K562 (cell line): ENCODE measurements at regions not wholly inside any gene's neighbourhood (a gene's known extent, or its start where the extent isn't known, plus 50 kb on each side); places are given as distances from the start of the nearest gene placed in this dataset.

Experiments
- ATAC-seq: fragments of 200-7000 bp; cut with Tn5 transposase; 3 replicates; pipeline ENCODE4 v1.9.1; 2020; ENCODE audit warnings: moderate library complexity
- BruUV-seq: library from RNA; stranded (reverse); fragments of 400-500 nt; replicated peaks from 2 replicates; lab custom pipeline; 2021; lab: Mats Ljungman, UMichigan
- CTCF ChIA-PET: fragments of 300-600 bp; formaldehyde crosslinking; extraction: SDS; loops from one replicate; lab custom pipeline; 2021; ENCODE audit warnings: low intra/inter-chr PET ratio; lab: Yijun Ruan, JAX
- POLR2A ChIA-PET: fragments of 300-600, 350-650 bp; sonication (Branson Sonifier 250); formaldehyde crosslinking; extraction: SDS; loops from one replicate; lab custom pipeline; 2021; ENCODE audit warnings: antibody characterized with exemption, inconsistent platforms; lab: Yijun Ruan, JAX
- DNase-seq, 4 experiments: peaks; one replicate each; pipeline versions ENCODE4 v3.0.0 to v3.0.0-alpha.2; 2011 to 2018; ENCODE audit warnings: low spot score in 3 of 4, mixed read lengths in 3 of 4; ENCODE audit errors: extremely low read depth in 1 of 4
- FAIRE-seq: peaks from 2 replicates; lab custom pipeline; 2011; peaks lifted over from hg19 to GRCh38; lab: Jason Lieb, UNC
- H2AFZ ChIP-seq: 2 replicates; pipeline ENCODE4 v1.6.0; 2011; ENCODE audit warnings: low read depth, low read length, control low read depth, inconsistent platforms
- H3K27ac ChIP-seq: fragments of 200-600 bp; 3 replicates; pipeline ENCODE4 v1.8.0; 2011; ENCODE audit warnings: low read depth, mild to moderate bottlenecking, control low read depth, inconsistent platforms, low read length, moderate library complexity, mixed read lengths; ENCODE audit errors: extremely low read depth
- H3K27me3 ChIP-seq, 2 experiments: fragments of 300-600 bp in 1 of 2; 2 replicates in 1 of 2; 3 replicates in 1 of 2; pipeline versions ENCODE4 v1.6.0 to v1.8.0; 2011; ENCODE audit warnings: inconsistent platforms in 2 of 2, low read length in 2 of 2, mild to moderate bottlenecking in 1 of 2, mixed read lengths in 1 of 2, moderate library complexity in 1 of 2; ENCODE audit not compliant: control insufficient read depth in 2 of 2, insufficient read depth in 2 of 2
- H3K36me3 ChIP-seq: fragments of 300-600 bp; 3 replicates; pipeline ENCODE4 v1.8.0; 2011; ENCODE audit warnings: mild to moderate bottlenecking, low read length, inconsistent platforms; ENCODE audit not compliant: control insufficient read depth, insufficient read depth
- H3K4me1 ChIP-seq, 2 experiments: fragments of 200-600 bp in 1 of 2; replicated peaks in 1 of 2; 2 replicates in 1 of 2; 3 replicates in 1 of 2; pipeline versions ENCODE4 v1.5.1 to v1.8.0; 2011; ENCODE audit warnings: inconsistent platforms in 2 of 2, low read length in 2 of 2, mild to moderate bottlenecking in 1 of 2, mixed read lengths in 1 of 2, moderate library complexity in 1 of 2; ENCODE audit not compliant: control insufficient read depth in 2 of 2, insufficient read depth in 2 of 2
- H3K4me2 ChIP-seq: 2 replicates; pipeline ENCODE4 v1.6.1; 2011; ENCODE audit warnings: low read length, control low read depth, inconsistent platforms, mixed read lengths; ENCODE audit not compliant: insufficient read depth
- H3K4me3 ChIP-seq: fragments of 200-600 bp; sonication (generic), shearing (Covaris generic); 2 replicates; pipeline ENCODE4 v1.5.1; 2016; ENCODE audit warnings: control low read depth, inconsistent platforms
- H3K79me2 ChIP-seq: fragments of 200-600 bp; 3 replicates; pipeline ENCODE4 v1.8.0; 2011; ENCODE audit warnings: low read length, inconsistent platforms; ENCODE audit not compliant: control insufficient read depth, insufficient read depth
- H3K9ac ChIP-seq, 2 experiments: 2 replicates each; pipeline versions ENCODE4 v1.6.0 to v1.6.1; 2011; ENCODE audit warnings: low read depth in 2 of 2, low read length in 2 of 2, control low read depth in 1 of 2, inconsistent platforms in 1 of 2, mild to moderate bottlenecking in 1 of 2, mixed read lengths in 1 of 2; ENCODE audit not compliant: insufficient read depth in 1 of 2
- H3K9me1 ChIP-seq: one replicate; pipeline ENCODE4 v1.6.0; 2011; ENCODE audit warnings: inconsistent platforms, mild to moderate bottlenecking, low read length, moderate library complexity; ENCODE audit not compliant: control insufficient read depth, insufficient read depth
- H3K9me3 ChIP-seq: replicated peaks from 2 replicates; pipeline ENCODE4 v1.5.1; 2011; ENCODE audit warnings: low read depth, low read length, inconsistent platforms; ENCODE audit not compliant: control insufficient read depth, insufficient read depth
- H4K20me1 ChIP-seq: replicated peaks from 2 replicates; pipeline ENCODE4 v1.6.1; 2011; ENCODE audit warnings: low read length, inconsistent platforms, mixed read lengths; ENCODE audit not compliant: control insufficient read depth, insufficient read depth
- HOXB6 ChIP-seq: fragments of 250-450 bp; sonication (Bioruptor Pico); IDR thresholded peaks from 2 replicates; pipeline ENCODE4 v1.5.1; 2022; ENCODE audit warnings: mild to moderate bottlenecking, borderline replicate concordance
- JUND ChIP-seq, 2 experiments: IDR thresholded peaks; 2 replicates in 1 of 2; 3 replicates in 1 of 2; pipeline ENCODE4 v1.6.1; 2011; ENCODE audit warnings: borderline replicate concordance in 2 of 2, low read depth in 2 of 2, low read length in 2 of 2, improper control_type of control experiment in 1 of 2, missing biosample characterization in 1 of 2, missing genetic modification characterization in 1 of 2, missing genetic modification reagents in 1 of 2
- SMAD4 ChIP-seq: fragments of 250-450 bp; sonication (Bioruptor Pico); conservative IDR thresholded peaks from 2 replicates; pipeline ENCODE4 v1.8.0; 2021; ENCODE audit warnings: inconsistent platforms, mild to moderate bottlenecking, moderate library complexity
- SP1 ChIP-seq: sonication (generic); formaldehyde crosslinking; IDR thresholded peaks from 2 replicates; pipeline ENCODE4 v1.8.1; 2022; ENCODE audit warnings: mild to moderate bottlenecking, missing genetic modification reagents
- TSC22D4 ChIP-seq: fragments of 450-650 bp; IDR thresholded peaks from 2 replicates; pipeline ENCODE4 v1.6.1; 2016; ENCODE audit warnings: missing genetic modification characterization, missing biosample characterization, control low read depth
- ZNF583 ChIP-seq: fragments of 250-450 bp; sonication (Bioruptor Pico); IDR thresholded peaks from 2 replicates; pipeline ENCODE4 v1.4.0; 2020
- WGBS: fragments of 100-300 bp; shearing (Covaris generic); methylation state at CpG from one replicate; pipeline ENCODE4 v1.1.6; 2016; ENCODE audit warnings: low coverage, mixed read lengths; ENCODE audit not compliant: insufficient coverage; ENCODE audit errors: missing lambda C conversion rate; 5-methylcytosine and 5-hydroxymethylcytosine counted together
- in situ Hi-C: fragments of 300-500 bp; cut with MboI; formaldehyde crosslinking; loops from 4 replicates; pipeline ENCODE4 v1.15.0; 2018; ENCODE audit warnings: inconsistent platforms, mixed read lengths
- intact Hi-C: fragments of 100-400 bp; cut with micrococcal nuclease; formaldehyde crosslinking; loops from 2 replicates; pipeline ENCODE4 v1.14.2; 2022
- TF ChIP-seq, protein P1 (sequence below): fragments of 250-450 bp; sonication (Bioruptor Pico); IDR thresholded peaks from 2 replicates; pipeline ENCODE4 v1.5.0; 2020; ENCODE audit warnings: mild to moderate bottlenecking, borderline replicate concordance
- TF ChIP-seq, protein P2 (sequence below): sonication (generic); formaldehyde crosslinking; IDR thresholded peaks from 2 replicates; pipeline ENCODE4 v1.5.0; 2020; ENCODE audit warnings: missing genetic modification reagents
- TF ChIP-seq, protein P3 (sequence below): fragments of 250-450 bp; sonication (Bioruptor Pico); IDR thresholded peaks from 2 replicates; pipeline ENCODE4 v1.5.0; 2021; ENCODE audit warnings: mild to moderate bottlenecking, moderate library complexity

DNA sequence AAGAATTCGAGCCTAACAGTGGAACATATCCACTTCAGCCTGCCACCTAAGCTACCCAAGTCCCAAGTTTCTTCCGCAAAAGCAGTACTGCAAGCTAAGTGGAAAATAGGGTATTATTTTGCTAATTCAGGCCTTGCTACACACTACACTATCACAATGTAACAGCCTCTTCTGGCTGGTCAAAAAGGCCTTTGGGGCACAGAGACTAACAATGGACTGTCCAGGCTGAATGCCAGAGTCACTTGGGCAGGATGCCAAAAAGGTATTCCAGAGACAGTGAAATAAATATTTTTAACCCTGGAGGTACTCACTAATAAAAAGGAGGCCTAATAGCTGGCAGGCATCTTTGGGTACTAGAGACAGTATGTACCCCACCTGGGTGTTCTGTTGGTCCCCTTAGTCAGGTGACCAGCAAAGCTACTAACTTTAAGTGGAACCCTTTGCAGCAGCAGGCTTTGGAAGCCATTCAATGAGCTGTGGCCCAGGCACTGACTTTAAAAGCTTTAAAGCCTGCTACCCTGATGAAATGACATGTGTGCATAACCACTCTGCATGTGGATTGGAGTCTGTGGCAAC lies 692.1 kb downstream of the HTR1B start:
- Histone ChIP-seq H3K9me3 (no peaks in the 10 kb centered on the region), H4K20me1 (no peaks in the 10 kb centered on the region), H3K36me3 (no peaks in the 10 kb centered on the region), H3K27ac (no peak overlapping the region), H3K4me1 (no peaks in the 10 kb centered on the region), H3K79me2 (no peaks in the 10 kb centered on the region), H3K9ac (no peak overlapping the region), H3K9me1 (no peaks in the 10 kb centered on the region), H3K4me3 (no peak overlapping the region), H2AFZ (no peak overlapping the region), H3K4me2 (no peak overlapping the region), H3K27me3 (no peaks in the 10 kb centered on the region)
- TF ChIP-seq SP1 (CRISPR knock-in tag) (no peak), SMAD4 (CRISPR knock-in tag) (no peak), ZNF583 (CRISPR knock-in tag) (no peak), JUND (IDR thresholded peaks at IDR 0.05; ENCODE audit: borderline replicate concordance, low read depth, low read length) (no peak), JUND (tag; IDR thresholded peaks at IDR 0.05; ENCODE audit: borderline replicate concordance, low read depth, low read length) (no peak), HOXB6 (no peak), TSC22D4 (no peak)
- TF ChIP-seq, protein P1, sequence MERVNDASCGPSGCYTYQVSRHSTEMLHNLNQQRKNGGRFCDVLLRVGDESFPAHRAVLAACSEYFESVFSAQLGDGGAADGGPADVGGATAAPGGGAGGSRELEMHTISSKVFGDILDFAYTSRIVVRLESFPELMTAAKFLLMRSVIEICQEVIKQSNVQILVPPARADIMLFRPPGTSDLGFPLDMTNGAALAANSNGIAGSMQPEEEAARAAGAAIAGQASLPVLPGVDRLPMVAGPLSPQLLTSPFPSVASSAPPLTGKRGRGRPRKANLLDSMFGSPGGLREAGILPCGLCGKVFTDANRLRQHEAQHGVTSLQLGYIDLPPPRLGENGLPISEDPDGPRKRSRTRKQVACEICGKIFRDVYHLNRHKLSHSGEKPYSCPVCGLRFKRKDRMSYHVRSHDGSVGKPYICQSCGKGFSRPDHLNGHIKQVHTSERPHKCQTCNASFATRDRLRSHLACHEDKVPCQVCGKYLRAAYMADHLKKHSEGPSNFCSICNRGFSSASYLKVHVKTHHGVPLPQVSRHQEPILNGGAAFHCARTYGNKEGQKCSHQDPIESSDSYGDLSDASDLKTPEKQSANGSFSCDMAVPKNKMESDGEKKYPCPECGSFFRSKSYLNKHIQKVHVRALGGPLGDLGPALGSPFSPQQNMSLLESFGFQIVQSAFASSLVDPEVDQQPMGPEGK: no peak
- TF ChIP-seq, protein P2, sequence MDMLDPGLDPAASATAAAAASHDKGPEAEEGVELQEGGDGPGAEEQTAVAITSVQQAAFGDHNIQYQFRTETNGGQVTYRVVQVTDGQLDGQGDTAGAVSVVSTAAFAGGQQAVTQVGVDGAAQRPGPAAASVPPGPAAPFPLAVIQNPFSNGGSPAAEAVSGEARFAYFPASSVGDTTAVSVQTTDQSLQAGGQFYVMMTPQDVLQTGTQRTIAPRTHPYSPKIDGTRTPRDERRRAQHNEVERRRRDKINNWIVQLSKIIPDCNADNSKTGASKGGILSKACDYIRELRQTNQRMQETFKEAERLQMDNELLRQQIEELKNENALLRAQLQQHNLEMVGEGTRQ: no peak
- TF ChIP-seq, protein P3, sequence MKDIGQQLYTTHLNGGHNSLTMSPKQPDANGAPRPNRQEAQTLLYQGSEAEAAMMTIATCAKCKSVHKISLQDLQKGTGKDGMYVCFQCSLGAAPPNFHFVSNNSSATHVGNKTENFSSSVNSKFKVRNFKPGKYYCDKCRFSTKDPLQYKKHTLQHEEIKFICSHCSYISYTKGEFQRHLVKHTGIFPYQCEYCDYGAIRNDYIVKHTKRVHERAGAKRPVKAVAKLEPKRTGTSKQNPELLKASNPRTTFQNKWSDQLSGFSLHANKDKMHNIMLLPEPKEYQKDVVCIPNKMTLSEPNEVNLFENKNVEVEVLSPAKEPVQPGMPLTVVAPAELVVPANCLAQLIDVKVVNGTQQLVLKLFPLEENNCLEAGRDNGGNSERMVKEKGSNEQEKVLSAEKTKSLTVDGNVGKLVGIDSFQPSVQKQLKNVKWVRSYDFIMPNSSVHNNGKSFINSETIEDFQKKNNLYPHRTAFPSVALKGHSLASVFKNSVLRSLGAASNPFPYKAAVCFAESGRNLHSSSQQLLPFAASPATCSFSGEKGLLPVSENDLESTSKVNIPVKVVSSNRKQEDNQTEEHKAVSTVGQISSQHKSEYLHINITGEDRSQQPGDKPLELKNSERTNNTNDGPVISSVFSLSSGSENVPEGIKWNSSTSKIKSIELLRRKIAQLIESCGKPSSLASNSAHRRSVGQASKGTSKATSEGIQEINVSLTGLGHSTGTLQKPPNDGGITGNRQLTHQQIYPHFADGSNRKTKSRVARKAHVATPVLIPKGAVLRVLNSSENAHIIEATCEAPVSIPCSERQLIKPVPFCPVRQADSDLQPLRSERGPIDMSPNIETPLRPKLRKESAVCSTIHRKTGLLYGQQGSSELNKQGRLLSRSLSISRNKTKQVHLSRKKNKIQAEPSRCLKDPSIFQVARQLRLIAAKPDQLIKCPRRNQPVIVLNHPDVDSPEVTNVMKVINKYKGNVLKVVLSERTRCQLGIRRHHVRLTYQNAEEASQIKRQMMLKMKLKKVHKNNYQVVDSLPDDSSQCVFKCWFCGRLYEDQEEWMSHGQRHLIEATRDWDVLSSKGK (CRISPR knock-in tag): no peak
- intact Hi-C loops (no loop called here), in situ Hi-C loops (no loop called here)
- ChIA-PET POLR2A (no interaction called here), CTCF (no interaction called here)
- FAIRE-seq (no peak), ATAC-seq (no peak), DNase-seq (no peak)
- no TSS peak for BruUV-seq
- 0% methylated on average over 2 of the region's 2 CpGs for WGBS
